ENCODE measurements at regions not wholly inside any gene's neighbourhood (a gene's known extent, or its start where the extent isn't known, plus 50 kb on each side); places are given as distances from the start of the nearest gene placed in this dataset.
A peak's percentile ranks its signal among the peaks of the same experiment; 100 is the strongest.

DNA sequence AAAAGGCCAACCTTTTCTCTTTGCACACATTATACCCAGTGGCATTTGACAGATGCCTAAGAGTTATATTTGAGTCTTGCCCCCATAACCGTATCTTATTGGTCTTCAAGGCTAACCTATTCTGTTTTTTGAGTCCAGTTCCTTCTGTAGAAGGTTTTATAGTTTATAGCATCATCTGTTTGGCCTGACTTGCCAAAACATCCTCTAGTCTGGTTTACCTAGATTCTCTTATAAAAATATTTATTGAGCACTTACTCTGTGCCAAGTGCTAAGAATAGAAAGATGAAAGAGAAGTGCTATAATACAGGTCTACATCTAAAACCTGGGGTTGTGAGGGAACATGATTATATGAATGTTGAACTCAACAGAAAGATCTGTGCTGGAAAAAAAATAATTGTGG is 55.9 kb upstream of the PIP4K2A start:
- DNase-seq (ENCODE audit: low read depth), result no peak
- TF ChIP-seq, protein P1, sequence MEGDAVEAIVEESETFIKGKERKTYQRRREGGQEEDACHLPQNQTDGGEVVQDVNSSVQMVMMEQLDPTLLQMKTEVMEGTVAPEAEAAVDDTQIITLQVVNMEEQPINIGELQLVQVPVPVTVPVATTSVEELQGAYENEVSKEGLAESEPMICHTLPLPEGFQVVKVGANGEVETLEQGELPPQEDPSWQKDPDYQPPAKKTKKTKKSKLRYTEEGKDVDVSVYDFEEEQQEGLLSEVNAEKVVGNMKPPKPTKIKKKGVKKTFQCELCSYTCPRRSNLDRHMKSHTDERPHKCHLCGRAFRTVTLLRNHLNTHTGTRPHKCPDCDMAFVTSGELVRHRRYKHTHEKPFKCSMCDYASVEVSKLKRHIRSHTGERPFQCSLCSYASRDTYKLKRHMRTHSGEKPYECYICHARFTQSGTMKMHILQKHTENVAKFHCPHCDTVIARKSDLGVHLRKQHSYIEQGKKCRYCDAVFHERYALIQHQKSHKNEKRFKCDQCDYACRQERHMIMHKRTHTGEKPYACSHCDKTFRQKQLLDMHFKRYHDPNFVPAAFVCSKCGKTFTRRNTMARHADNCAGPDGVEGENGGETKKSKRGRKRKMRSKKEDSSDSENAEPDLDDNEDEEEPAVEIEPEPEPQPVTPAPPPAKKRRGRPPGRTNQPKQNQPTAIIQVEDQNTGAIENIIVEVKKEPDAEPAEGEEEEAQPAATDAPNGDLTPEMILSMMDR (IDR thresholded peaks at IDR 0.05; ENCODE audit: low read depth, low read length, missing control alignments), result no peak
- H3K4me3 ChIP-seq (ENCODE audit: low read depth, low read length), result no peak overlapping the region

DNA sequence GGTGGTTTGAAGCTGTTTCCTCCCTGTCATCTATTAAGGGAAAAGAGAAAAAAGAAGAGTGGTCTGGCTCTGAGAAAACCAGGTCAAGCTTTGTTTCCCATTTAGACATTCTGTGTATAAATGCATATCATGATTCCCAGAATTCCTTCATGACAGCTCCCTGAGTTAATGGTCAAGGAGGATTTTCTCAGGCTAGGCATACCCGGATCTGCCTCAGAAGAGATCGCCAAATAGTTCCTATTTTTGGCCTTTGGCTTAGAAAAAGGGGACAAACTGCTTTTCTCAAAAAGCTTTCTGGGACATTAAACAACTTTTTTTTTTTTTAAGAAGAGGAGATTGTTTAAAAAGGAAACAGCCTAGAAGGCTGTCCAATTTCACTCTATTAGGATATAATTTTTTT is 53.5 kb upstream of the PIP4K2A start:
- no peak overlapping the region for H3K4me3 ChIP-seq (ENCODE audit: low read depth, low read length)
- no peak for DNase-seq (ENCODE audit: low read depth)
- TF ChIP-seq, protein P1 (IDR thresholded peaks at IDR 0.05; ENCODE audit: low read depth, low read length, missing control alignments), result no peak

DNA sequence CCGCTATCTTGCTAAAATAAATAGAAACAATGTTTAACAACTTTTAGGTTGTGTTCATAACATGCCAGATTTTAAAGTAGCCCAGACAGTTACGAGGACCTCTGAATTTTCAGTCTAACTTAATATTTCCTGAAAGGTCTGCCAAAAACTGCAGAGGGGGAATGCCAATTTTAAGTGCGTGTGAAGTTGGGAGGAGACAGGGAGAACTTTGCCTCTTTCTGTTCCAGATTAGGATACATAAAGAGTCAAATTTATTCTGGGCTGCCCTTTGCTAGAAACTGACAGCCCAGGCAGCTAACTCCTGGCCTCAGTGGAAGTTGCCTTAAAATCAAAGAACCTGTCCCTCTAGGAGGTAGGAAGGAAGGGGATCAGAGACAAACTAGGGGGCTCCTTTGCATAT is 52.3 kb upstream of the PIP4K2A start:
- TF ChIP-seq, protein P1 (IDR thresholded peaks at IDR 0.05; ENCODE audit: low read depth, low read length, missing control alignments), result no peak
- H3K4me3 ChIP-seq (ENCODE audit: low read depth, low read length), result no peak overlapping the region; the same call in 1 of the 2 replicates
- DNase-seq (ENCODE audit: low read depth), result no peak

DNA sequence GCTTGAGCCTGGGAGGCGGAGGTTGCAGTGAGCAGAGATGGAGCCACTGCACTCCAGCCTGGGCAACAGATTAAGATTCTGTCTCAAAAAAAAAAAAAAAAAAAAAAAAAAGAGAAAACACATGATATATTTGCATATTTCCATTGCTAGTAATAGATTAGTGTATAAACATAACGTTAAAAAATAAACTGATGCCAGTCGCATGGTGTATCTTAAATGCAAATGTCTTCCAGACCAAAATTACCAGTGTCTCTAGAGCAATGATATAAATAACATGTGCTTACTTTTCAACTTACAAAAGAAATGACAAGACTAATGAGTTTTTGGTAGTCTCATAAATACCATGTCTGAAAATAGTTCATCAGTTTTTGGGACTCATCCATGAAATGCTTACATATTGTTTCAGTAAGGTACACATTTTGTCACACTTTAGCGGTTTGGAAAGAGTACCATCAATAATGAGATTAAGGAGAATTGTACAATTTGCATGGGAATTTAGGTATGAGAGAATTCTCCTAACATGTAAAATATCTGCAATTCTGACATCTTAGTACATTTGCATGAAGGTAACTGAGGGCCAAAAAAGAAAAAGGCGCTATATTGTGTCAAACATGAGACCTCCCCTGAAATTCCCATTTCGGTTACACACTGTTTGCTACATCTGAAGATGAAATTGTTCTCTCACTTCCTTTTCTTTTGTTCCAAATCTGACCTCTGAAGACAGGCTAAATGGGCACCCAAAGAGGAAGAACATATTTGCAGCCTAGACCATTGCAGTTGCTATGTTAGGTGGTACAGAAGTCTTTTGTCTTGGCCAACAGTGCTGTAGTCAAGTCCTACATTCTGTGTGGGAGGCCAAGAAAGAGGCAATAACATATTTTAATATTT is 51.5 kb upstream of the PIP4K2A start:
- peak; percentile 78 for DNase-seq (ENCODE audit: low read depth)
- no peak overlapping the region for H3K4me3 ChIP-seq (ENCODE audit: low read depth, low read length)
- TF ChIP-seq, protein P1 (IDR thresholded peaks at IDR 0.05; ENCODE audit: low read depth, low read length, missing control alignments), result no peak

DNA sequence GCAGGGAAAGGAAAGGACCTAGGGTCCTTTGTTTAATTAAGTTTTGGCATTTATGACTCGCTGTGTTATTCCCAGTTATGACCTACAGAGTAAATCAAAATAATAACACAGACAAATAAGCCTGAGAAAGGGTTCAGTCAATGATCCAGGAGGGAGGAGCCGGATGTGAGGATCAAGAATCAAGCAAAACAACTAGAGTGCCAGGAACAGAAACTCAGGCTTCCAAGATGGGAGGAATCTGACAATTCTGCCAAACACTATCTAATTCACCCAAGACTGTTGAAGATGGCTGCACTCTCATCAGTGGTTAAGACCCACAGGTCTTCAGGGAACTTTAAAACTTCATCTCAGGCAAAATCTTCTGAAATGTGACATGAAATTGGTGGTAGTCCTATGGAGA is 50.3 kb upstream of the PIP4K2A start:
- no peak for DNase-seq (ENCODE audit: low read depth)
- TF ChIP-seq, protein P1 (IDR thresholded peaks at IDR 0.05; ENCODE audit: low read depth, low read length, missing control alignments), result no peak
- H3K4me3 ChIP-seq (ENCODE audit: low read depth, low read length), result no peak overlapping the region
